ENCODE measurements at regions not wholly inside any gene's neighbourhood (a gene's known extent, or its start where the extent isn't known, plus 50 kb on each side); places are given as distances from the start of the nearest gene placed in this dataset.

DNA sequence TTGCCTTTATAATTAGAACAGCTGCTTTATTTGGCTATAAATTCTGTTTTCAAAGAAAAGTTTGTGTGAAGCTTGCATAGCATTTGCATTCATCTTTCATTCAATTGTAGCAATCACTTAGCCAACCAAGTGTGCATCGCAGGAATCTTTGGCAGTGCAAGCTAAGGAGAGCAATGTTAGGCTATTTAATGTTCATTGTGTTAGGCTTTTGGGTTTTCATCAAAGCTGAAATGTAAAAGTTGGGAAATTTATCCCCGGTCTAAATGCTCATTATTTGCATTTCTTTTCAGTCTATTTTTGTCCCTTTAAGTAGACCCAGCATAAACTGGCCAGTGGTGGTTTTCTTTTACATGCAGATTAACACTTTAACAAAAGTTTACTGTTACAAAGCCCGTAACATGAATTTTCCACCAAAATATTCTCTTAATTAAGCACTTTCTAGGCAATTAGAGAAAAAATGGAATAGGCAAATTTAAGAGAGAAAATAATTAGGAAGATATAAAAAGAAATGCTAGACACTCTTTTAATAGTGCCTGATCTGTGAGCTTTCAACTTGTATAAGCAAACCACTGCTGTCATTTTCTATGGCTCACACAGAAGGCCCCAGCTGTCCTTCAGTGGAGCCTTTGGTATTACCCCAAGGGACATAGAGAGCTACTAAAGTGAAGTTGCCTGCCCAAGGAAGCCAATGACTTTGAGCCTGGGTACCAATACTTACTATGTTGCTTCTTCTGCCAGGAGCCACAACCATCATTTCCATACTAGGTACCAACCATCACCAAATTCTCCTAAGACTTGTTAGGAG is 898.9 kb upstream of the SEL1L start:
- no peaks in the 10 kb centered on the region for H3K4me1 ChIP-seq (ENCODE audit: insufficient read depth, low read length)
- intact Hi-C loops (cut with DNase I, micrococcal nuclease): no loop called here
- Mint-ChIP-seq H3K27me3 (no peaks in the 10 kb centered on the region), H3K4me3 (no peak overlapping the region), H3K36me3 (ENCODE audit: low read depth) (no peaks in the 10 kb centered on the region), H3K9me3 (peaks cover 14% of the 10 kb centered on the region), H3K27ac (no peak overlapping the region), H3K4me1 (ENCODE audit: low read depth) (no peaks in the 10 kb centered on the region)
- POLR2A ChIA-PET: no interaction called here
- TF ChIP-seq, protein P1, sequence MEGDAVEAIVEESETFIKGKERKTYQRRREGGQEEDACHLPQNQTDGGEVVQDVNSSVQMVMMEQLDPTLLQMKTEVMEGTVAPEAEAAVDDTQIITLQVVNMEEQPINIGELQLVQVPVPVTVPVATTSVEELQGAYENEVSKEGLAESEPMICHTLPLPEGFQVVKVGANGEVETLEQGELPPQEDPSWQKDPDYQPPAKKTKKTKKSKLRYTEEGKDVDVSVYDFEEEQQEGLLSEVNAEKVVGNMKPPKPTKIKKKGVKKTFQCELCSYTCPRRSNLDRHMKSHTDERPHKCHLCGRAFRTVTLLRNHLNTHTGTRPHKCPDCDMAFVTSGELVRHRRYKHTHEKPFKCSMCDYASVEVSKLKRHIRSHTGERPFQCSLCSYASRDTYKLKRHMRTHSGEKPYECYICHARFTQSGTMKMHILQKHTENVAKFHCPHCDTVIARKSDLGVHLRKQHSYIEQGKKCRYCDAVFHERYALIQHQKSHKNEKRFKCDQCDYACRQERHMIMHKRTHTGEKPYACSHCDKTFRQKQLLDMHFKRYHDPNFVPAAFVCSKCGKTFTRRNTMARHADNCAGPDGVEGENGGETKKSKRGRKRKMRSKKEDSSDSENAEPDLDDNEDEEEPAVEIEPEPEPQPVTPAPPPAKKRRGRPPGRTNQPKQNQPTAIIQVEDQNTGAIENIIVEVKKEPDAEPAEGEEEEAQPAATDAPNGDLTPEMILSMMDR (IDR thresholded peaks at IDR 0.05): no peak
- H3K4me3 ChIP-seq (ENCODE audit: low read length): no peak overlapping the region
- H3K36me3 ChIP-seq (ENCODE audit: insufficient read depth, low read length): no peaks in the 10 kb centered on the region
- ATAC-seq (ENCODE audit: poor library complexity): no peak
- H3K27me3 ChIP-seq (ENCODE audit: control insufficient read depth in 1 of 2, insufficient read depth in 2 of 2, low read length in 2 of 2): no peaks in the 10 kb centered on the region
- peaks cover 0 to 4% of the 10 kb centered on the region in 2 experiments for H3K9me3 ChIP-seq (ENCODE audit: control insufficient read depth in 1 of 2, insufficient read depth in 1 of 2, low read length in 2 of 2)
- CTCF ChIA-PET: no interaction called here
- no peak for DNase-seq
- no peak overlapping the region for H3K27ac ChIP-seq (ENCODE audit: low read depth in 1 of 2, low read length in 2 of 2)

GRCh38 chr14:82438436-82438835 is 904.8 kb upstream of the SEL1L start:
- no peaks in the 10 kb centered on the region for H3K36me3 Mint-ChIP-seq (ENCODE audit: low read depth)
- no peak for ATAC-seq (ENCODE audit: poor library complexity)
- ChIA-PET CTCF (no interaction called here), POLR2A (no interaction called here)
- Histone ChIP-seq H3K9me3 (ENCODE audit: control insufficient read depth in 1 of 2, insufficient read depth in 1 of 2, low read length in 2 of 2) (no peaks in the 10 kb centered on the region), H3K4me1 (ENCODE audit: insufficient read depth, low read length) (no peaks in the 10 kb centered on the region), H3K27me3 (ENCODE audit: control insufficient read depth in 1 of 2, insufficient read depth in 2 of 2, low read length in 2 of 2) (no peaks in the 10 kb centered on the region), H3K36me3 (ENCODE audit: insufficient read depth, low read length) (no peaks in the 10 kb centered on the region), H3K4me3 (ENCODE audit: low read length) (no peak overlapping the region), H3K27ac (ENCODE audit: low read depth in 1 of 2, low read length in 2 of 2) (no peak overlapping the region)
- no peak overlapping the region for H3K27ac Mint-ChIP-seq
- H3K4me3 Mint-ChIP-seq: no peak overlapping the region
- TF ChIP-seq, protein P1 (IDR thresholded peaks at IDR 0.05): no peak
- intact Hi-C loops (cut with DNase I, micrococcal nuclease): no loop called here
- DNase-seq: no peak
- peaks cover 20% of the 10 kb centered on the region for H3K9me3 Mint-ChIP-seq
- no peaks in the 10 kb centered on the region for H3K4me1 Mint-ChIP-seq (ENCODE audit: low read depth)
- H3K27me3 Mint-ChIP-seq: no peaks in the 10 kb centered on the region

GRCh38 chr14:82441270-82441669 is 907.6 kb upstream of the SEL1L start:
- Histone ChIP-seq H3K36me3 (ENCODE audit: insufficient read depth, low read length) (no peaks in the 10 kb centered on the region), H3K27ac (ENCODE audit: low read depth in 1 of 2, low read length in 2 of 2) (no peak overlapping the region), H3K4me3 (ENCODE audit: low read length) (no peak overlapping the region), H3K4me1 (ENCODE audit: insufficient read depth, low read length) (no peaks in the 10 kb centered on the region), H3K27me3 (ENCODE audit: control insufficient read depth in 1 of 2, insufficient read depth in 2 of 2, low read length in 2 of 2) (no peaks in the 10 kb centered on the region), H3K9me3 (ENCODE audit: control insufficient read depth in 1 of 2, insufficient read depth in 1 of 2, low read length in 2 of 2) (peaks cover 0 to 6% of the 10 kb centered on the region in 2 experiments)
- intact Hi-C loops (cut with DNase I, micrococcal nuclease): no loop called here
- no peak overlapping the region for H3K4me3 Mint-ChIP-seq
- H3K27me3 Mint-ChIP-seq: no peaks in the 10 kb centered on the region
- H3K9me3 Mint-ChIP-seq: peaks cover 16% of the 10 kb centered on the region
- H3K36me3 Mint-ChIP-seq (ENCODE audit: low read depth): no peaks in the 10 kb centered on the region
- CTCF ChIA-PET: no interaction called here
- POLR2A ChIA-PET: no interaction called here
- ATAC-seq (ENCODE audit: poor library complexity): no peak
- TF ChIP-seq, protein P1 (IDR thresholded peaks at IDR 0.05): no peak
- no peak overlapping the region for H3K27ac Mint-ChIP-seq
- no peaks in the 10 kb centered on the region for H3K4me1 Mint-ChIP-seq (ENCODE audit: low read depth)
- DNase-seq: no peak

All from CD4-positive, alpha-beta T cell (primary cell).